ENCODE measurements at regions not wholly inside any gene's neighbourhood (a gene's known extent, or its start where the extent isn't known, plus 50 kb on each side); places are given as distances from the start of the nearest gene placed in this dataset.

DNA sequence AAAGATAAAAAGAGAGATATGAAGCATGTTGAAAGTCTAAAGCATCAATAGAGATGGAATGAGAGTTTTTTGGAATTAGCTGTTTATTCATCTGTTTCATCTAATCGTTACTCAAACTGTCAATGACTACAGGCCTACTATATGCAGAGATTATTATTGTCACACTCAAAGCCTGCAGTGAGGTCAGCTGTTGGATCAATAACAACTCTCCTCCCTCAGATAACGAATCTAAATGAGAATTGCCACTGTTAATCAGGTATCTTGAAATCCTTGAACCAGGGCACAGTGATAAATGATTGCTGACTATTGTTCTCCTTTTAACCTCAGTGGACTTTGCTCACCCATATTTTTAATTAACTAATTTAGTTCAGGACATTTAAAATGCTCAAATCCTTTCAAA is 192.3 kb upstream of the SGO1 start:
- peaks cover 28% of the 10 kb centered on the region for H3K4me1 Mint-ChIP-seq
- no peaks in the 10 kb centered on the region for H3K36me3 Mint-ChIP-seq (ENCODE audit: low read depth)
- ATAC-seq (no peak), DNase-seq (ENCODE audit: low spot score) (no peak)
- no peak overlapping the region for H3K4me3 Mint-ChIP-seq
- Histone ChIP-seq H3K4me1 (ENCODE audit: insufficient read depth) (peaks cover 37% of the 10 kb centered on the region), H3K27me3 (ENCODE audit: insufficient read depth) (no peaks in the 10 kb centered on the region), H3F3A (replicated peaks; ENCODE audit: low read depth) (no peaks in the 10 kb centered on the region), H3K9me2 (ENCODE audit: insufficient read depth) (peaks cover 5% of the 10 kb centered on the region; the same call in 1 of the 2 replicates), H3K4me3 (no peak overlapping the region), H3K4me2 (no peak overlapping the region), H4K20me1 (replicated peaks; ENCODE audit: insufficient read depth) (no peaks in the 10 kb centered on the region), H3K79me2 (replicated peaks; ENCODE audit: insufficient read depth) (no peaks in the 10 kb centered on the region), H3K27ac (ENCODE audit: low read depth) (no peak overlapping the region), H2AFZ (no peak overlapping the region), H3K36me3 (ENCODE audit: insufficient read depth) (no peaks in the 10 kb centered on the region)
- TF ChIP-seq, protein P1, sequence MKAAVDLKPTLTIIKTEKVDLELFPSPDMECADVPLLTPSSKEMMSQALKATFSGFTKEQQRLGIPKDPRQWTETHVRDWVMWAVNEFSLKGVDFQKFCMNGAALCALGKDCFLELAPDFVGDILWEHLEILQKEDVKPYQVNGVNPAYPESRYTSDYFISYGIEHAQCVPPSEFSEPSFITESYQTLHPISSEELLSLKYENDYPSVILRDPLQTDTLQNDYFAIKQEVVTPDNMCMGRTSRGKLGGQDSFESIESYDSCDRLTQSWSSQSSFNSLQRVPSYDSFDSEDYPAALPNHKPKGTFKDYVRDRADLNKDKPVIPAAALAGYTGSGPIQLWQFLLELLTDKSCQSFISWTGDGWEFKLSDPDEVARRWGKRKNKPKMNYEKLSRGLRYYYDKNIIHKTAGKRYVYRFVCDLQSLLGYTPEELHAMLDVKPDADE (IDR thresholded peaks at IDR 0.05) = no peak
- TF ChIP-seq ZNF331 (CRISPR knock-in tag; IDR thresholded peaks at IDR 0.05; ENCODE audit: low read depth) (no peak), CREB1 (CRISPR knock-in tag; IDR thresholded peaks at IDR 0.05; ENCODE audit: low read depth) (no peak), EZH2phosphoT487 (IDR thresholded peaks at IDR 0.05; ENCODE audit: unreplicated experiment) (no peak), JUNB (IDR thresholded peaks at IDR 0.05; ENCODE audit: unreplicated experiment) (no peak)
- TF ChIP-seq, protein P2, sequence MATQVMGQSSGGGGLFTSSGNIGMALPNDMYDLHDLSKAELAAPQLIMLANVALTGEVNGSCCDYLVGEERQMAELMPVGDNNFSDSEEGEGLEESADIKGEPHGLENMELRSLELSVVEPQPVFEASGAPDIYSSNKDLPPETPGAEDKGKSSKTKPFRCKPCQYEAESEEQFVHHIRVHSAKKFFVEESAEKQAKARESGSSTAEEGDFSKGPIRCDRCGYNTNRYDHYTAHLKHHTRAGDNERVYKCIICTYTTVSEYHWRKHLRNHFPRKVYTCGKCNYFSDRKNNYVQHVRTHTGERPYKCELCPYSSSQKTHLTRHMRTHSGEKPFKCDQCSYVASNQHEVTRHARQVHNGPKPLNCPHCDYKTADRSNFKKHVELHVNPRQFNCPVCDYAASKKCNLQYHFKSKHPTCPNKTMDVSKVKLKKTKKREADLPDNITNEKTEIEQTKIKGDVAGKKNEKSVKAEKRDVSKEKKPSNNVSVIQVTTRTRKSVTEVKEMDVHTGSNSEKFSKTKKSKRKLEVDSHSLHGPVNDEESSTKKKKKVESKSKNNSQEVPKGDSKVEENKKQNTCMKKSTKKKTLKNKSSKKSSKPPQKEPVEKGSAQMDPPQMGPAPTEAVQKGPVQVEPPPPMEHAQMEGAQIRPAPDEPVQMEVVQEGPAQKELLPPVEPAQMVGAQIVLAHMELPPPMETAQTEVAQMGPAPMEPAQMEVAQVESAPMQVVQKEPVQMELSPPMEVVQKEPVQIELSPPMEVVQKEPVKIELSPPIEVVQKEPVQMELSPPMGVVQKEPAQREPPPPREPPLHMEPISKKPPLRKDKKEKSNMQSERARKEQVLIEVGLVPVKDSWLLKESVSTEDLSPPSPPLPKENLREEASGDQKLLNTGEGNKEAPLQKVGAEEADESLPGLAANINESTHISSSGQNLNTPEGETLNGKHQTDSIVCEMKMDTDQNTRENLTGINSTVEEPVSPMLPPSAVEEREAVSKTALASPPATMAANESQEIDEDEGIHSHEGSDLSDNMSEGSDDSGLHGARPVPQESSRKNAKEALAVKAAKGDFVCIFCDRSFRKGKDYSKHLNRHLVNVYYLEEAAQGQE (IDR thresholded peaks at IDR 0.05; ENCODE audit: unreplicated experiment) = no peak
- H3K27ac Mint-ChIP-seq = 0 out of 2 replicates have a peak overlapping the region, but pooled peaks have one; percentile 87
- H3K27me3 Mint-ChIP-seq (ENCODE audit: insufficient read depth, low read depth, poor library complexity) = peaks cover 5% of the 10 kb centered on the region
- no peaks in the 10 kb centered on the region; the same call in 2 of the 3 replicates for H3K9me3 Mint-ChIP-seq

DNA sequence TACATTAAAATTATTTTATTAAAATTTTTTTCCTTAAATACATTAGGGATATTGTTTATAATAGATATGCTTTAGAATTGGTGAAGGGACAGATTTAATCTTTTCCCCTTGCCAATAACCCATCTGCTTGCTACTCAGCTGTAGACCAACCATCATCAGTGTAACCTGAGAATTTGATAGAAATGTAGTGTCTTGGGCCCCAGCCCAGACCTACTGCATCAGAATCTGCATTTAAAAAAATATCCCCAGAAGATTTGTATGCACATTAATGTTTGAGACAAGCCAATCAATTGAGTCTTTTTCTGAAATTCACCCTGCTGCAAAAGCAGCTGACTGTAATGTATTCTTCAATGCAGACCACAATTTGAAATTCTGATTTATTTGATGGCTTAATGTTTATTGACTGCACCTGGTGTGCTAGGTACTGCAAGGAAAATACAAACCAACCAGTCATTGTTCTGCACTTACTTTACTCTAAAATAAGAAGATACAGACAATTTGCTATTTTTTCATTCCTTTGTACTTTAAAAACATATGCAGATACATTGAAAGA is 190.7 kb upstream of the SGO1 start:
- Histone ChIP-seq H3F3A (replicated peaks; ENCODE audit: low read depth) (no peaks in the 10 kb centered on the region), H3K27me3 (ENCODE audit: insufficient read depth) (no peaks in the 10 kb centered on the region), H4K20me1 (replicated peaks; ENCODE audit: insufficient read depth) (no peaks in the 10 kb centered on the region), H3K79me2 (replicated peaks; ENCODE audit: insufficient read depth) (no peaks in the 10 kb centered on the region), H3K4me2 (peak overlapping the region; percentile 19; the same call in 1 of the 2 replicates), H3K9me2 (ENCODE audit: insufficient read depth) (peaks cover 5% of the 10 kb centered on the region; the same call in 1 of the 2 replicates), H3K36me3 (ENCODE audit: insufficient read depth) (no peaks in the 10 kb centered on the region), H3K4me3 (no peak overlapping the region), H3K4me1 (ENCODE audit: insufficient read depth) (peaks cover 37% of the 10 kb centered on the region), H2AFZ (no peak overlapping the region), H3K27ac (ENCODE audit: low read depth) (peak overlapping the region; percentile 7; the same call in 1 of the 2 replicates)
- Mint-ChIP-seq H3K36me3 (ENCODE audit: low read depth) (no peaks in the 10 kb centered on the region), H3K4me1 (peaks cover 28% of the 10 kb centered on the region), H3K4me3 (no peak overlapping the region), H3K27me3 (ENCODE audit: insufficient read depth, low read depth, poor library complexity) (peaks cover 7% of the 10 kb centered on the region), H3K27ac (peak overlapping the region; percentile 64), H3K9me3 (no peaks in the 10 kb centered on the region; the same call in 2 of the 3 replicates)
- TF ChIP-seq NANOG (IDR thresholded peaks at IDR 0.05; ENCODE audit: borderline replicate concordance) (no peak; the same call in 1 of the 2 replicates), STAT1 (IDR thresholded peaks at IDR 0.05; ENCODE audit: unreplicated experiment) (no peak), EZH2 (IDR thresholded peaks at IDR 0.05; ENCODE audit: low read depth, unreplicated experiment) (no peak), ZNF114 (CRISPR knock-in tag; IDR thresholded peaks at IDR 0.05) (no peak), EZH2phosphoT487 (IDR thresholded peaks at IDR 0.05; ENCODE audit: unreplicated experiment) (no peak), POLR2AphosphoS5 (IDR thresholded peaks at IDR 0.05; ENCODE audit: low read depth) (no peak), CREB1 (CRISPR knock-in tag; IDR thresholded peaks at IDR 0.05; ENCODE audit: low read depth) (no peak), JUNB (IDR thresholded peaks at IDR 0.05; ENCODE audit: unreplicated experiment) (no peak), ZNF331 (CRISPR knock-in tag; IDR thresholded peaks at IDR 0.05; ENCODE audit: low read depth) (no peak)
- TF ChIP-seq, protein P2 (IDR thresholded peaks at IDR 0.05; ENCODE audit: unreplicated experiment) = no peak
- no peak for DNase-seq (ENCODE audit: low spot score)
- no peak for ATAC-seq
